HG03103 (cell line): ENCODE measurements at regions not wholly inside any gene's neighbourhood (a gene's known extent, or its start where the extent isn't known, plus 50 kb on each side); places are given as distances from the start of the nearest gene placed in this dataset.

ENCODE experiments used
- ATAC-seq: cut with Tn5 transposase; IDR thresholded peaks from one replicate; pipeline ENCODE4 v1.9.1; 2021; ENCODE audit warnings: low read depth; ENCODE audit not compliant: unreplicated experiment

DNA sequence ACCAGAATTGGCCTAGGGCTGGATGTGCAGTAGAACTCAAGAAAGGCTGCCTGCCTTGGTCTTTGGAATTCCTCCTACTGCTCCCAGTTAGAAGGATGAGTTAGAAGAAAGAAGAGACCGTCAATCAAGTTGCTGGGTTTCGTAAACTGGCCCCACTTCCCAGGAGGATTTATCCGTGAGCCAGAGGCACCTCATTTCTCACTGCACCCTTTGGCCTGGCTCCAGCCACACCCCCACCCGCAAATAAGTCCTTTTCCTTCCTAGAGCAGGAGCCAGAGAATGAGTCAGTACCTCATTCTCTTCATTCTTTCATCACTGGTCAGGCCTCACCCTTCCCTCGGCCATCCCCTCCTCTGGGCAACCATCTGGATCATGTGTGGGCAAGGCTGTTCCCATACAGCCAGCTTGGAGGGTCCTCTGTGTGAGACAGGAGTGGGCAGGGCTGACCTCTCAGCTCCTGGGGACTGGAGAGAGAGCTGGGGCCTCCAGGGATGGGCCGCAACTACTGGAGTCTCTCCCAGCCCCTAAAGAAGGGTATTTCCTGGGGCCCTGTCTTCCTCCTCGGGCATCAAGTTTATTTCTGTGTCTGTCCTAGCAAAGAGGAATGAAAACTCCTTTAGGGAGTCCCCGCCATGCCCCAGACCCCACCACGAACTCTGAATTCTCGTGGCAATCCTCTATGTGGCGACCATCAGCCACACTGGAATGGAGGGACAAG lies 87.2 kb upstream of the DUSP5 start:
- ATAC-seq = no peak

DNA sequence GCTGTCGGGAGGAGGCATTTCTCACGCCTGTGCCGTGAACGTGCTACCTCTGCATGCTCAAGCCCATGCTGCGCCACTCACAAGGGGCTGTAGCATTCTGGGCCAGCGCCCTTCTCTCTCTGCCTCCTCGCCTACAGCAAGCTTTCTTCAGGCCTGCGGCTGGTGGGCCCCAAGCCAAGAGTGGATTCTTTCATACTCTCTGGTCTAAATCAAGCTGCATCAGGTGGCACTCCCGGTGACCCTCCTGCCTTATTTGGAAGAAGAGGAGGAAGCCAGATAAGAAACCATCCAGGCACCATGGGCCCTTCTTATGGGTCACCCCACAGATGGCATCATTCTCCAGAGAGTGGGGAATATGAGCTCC lies 86.7 kb upstream of the DUSP5 start:
- no peak for ATAC-seq

DNA sequence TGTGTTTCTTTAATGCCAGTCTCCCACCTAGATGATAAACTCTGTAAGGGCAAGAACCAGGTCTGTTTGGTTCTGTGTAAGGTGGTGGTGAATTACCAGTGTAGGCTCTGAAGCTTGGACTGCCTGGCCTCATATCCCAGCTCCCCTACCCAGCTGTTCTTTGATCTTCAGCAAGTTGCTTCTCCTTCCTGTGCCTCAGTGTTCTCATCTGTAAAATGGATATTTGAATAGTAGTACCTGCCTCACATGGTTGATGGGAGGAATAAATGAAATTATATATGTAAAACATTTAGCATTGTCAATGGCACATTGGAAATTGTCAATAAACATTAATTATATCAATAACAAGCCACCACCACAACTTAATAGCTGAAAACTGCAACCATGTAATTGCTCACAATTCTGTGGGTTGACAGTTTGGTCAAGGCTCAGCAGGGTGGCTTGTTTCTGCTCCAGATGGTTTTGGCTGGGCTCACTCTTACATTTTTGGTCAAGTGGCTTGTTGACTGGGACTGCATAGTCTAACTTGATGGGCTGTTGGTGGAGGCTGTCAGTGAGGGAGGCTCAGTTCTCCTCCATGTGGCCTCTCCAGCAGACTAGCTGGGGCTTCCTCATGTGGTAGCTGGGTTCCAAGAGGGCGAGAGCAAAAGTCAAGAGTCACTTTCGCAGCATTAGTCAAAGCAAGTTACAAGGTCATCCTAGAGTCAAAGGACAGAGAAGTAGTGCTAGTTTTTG lies 84.5 kb upstream of the DUSP5 start:
- no peak for ATAC-seq

DNA sequence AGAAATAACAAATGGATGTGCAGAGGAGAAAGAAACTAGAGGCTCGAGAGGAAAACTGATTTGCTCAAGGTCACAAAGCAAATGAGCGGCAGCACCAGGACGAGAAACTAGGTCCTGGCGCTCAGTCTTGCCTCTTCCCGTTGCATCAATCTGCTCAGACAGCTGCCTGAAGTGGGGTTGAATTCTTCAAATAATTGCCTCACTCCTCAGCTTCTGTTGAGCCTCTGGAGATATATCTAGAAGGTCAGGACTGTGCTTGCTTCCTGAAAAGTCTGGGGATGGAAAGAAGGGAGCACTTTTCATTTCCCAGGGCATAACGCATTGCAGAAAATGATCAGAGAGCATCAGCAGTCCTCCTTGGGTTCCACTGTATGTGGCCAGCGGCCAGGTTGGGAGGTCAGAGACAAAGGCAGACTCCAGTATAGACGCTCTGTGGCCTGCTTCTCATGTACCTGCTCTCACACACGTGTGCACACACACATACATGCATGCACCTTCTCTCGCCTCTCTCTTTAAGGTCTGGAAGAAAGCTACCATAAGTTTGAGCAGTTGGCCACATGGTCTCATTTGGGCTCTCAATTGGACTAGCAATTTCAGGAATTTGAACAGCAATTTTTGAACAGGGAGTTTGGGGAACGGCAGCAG lies 83.7 kb upstream of the DUSP5 start:
- ATAC-seq = peak; percentile 4

DNA sequence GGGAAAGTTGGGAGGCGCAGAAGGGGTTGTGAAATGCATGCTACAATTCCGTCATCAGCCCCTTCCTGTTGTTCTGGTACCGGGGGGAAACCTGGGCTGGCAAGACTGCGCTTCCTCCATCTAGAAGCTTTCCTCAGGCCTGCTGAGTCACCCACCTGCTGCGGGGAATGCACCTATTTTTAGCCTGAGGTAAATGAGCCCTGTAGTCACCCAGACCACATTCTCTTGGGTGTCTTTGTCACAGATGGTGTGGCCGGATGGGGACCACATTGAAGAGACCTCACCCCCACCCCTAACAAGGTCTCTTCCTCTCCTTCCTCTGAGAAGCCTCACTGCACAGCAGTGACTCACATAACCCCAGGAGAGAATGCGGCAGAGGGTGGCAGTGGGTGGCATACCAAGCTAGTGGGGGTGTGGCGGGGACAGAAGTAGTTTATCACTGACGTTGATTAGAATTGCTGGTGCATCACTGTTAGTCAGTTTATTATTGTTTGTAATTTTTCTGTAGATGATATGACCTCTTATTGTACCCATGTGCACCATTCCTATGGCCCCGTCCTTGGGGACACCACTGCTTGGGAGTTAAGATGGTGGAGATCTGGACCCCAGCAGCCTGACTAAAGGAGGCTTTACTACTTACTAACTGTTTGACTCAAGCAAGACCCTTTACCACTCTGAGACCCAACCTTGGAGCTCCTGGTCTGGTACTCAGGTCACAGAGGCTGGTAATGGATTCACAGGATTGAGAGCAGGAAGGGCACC lies 83.0 kb upstream of the DUSP5 start:
- ATAC-seq = peak; percentile 75

DNA sequence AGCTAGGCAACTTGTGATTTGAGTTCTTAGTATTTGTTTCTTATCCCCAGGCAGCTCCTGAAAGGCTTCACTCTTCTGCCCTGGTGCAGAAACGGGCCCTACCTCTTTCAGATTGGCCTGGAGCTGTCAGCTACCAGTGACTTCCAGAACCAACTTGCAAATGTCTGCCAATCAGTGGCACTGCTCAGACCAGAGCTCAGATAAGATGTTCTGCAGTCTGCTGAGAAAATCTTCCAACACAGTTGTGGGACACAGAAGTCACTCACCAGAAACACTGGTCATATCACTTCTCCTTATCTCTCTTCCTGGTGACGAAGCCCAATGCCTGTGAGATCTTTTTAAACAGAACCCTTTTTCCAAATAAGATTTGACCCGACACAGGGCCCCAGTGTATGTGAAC lies 81.9 kb upstream of the DUSP5 start:
- ATAC-seq = no peak

DNA sequence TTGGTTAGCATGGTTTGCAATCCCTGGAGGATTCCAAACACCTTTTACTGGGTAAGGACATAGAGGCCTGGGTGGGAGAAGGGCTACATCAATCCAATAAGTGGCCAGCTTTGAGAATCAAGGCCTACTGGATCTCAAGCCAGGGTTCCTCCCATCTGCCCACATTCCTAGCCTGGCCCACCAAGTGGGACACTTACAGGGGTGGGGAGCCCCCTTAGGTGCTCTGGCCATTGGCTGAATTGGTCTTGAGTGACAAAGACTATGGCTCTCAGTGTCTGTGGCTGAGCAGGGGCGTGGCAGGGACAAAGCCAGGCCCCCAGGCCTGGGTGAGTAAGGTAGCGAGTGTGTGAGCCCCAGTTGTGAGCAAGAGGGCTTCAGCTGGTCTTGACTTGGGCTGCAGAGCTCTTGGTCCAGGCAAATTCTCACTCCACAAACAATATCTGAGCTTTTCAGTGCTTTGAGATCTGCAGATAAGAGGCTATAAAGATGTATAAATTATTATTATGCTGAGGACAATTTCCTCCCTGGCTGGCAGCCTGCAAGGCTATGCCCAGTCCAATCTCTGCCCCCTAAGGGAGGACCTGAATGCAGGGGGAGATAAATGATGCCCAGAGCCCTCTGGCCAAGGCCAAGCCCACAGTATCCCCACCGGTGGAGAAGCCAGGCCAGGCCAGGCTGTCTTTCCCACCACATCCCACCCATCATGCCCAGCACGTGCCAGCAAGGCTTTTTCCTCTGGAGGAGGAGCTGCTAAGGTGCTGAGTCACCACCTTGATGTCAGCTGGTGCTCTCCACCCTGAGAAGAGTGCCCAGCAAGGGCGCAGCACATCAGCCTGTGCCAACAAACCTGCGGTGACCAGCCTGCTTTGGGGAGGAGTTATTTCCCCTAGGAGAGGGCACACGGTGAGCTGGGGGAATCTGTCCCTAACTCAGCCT lies 80.7 kb upstream of the DUSP5 start:
- ATAC-seq = no peak

DNA sequence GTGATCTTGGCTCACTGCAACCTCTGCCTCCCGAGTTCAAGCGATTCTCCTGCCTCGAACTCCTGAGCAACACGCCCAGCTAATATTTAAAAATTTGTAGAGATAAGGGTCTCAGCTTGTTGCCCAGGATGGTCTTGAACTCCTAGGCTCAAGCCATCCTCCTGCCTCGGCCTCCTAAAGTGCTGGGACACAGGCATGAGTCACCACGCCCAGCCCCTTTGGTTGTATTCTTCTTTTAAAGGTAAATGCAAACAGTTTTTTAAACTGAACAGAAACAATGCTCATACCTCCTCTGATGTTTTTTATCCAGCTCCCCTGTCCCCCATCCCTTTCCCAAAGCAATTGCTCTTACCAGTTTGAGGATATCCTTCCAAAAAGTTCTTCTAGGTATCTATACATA lies 79.5 kb upstream of the DUSP5 start:
- ATAC-seq = no peak

DNA sequence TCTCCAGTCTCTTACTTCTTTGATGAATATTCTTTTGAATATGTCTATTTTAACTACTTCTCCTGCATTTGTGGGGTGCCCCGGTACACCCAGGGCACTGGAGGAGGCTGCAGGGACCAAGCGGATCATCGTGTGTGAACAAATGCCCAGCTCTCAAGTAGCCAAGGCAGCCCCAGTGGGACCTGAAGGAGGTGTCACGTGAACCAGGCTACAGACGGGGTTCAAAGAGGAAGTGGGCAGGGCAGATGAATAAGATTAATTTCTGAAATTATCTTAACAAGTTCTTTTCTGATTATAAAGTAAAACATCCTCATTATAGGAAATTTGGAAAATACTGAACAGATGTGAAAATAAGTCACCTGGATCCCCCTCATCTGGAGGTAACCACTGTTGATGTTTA lies 78.4 kb upstream of the DUSP5 start:
- ATAC-seq = no peak

DNA sequence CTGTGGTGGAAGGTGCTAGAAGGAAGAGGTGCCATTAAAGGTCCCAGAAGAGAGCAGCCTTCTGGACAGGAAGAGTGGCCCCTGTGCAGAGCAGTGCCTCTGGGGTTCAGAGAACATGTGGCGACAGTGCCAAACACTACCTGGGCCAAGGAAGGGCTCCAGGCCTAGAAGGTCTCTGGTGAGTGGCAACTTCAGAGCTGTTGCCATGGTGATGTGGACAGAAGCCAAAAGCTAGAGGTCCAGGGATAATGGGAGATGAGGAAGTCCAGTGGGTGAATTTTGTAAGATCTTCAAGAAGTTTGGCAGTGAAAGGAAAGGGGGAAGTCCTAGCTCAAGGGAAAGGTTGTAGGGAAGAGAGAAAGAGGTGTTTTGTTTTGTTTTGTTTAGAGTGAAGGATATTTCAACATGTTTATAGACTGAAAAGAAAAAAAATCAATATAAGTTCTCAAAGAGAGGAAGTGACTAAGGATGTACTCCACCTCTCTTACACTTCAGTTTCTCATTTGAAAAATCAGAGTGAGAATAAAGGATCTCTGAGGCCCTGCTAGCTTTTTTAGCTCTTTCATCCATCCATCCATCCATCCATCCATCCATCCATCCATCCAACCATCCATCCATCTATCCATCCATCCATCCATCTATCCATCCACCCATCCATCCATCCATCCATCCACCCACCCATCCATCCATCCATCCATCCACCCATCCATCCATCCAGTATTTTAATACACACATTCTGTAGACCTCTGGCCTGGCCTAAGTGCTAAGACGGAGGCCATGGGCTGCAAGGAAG lies 77.1 kb upstream of the DUSP5 start:
- ATAC-seq = no peak

DNA sequence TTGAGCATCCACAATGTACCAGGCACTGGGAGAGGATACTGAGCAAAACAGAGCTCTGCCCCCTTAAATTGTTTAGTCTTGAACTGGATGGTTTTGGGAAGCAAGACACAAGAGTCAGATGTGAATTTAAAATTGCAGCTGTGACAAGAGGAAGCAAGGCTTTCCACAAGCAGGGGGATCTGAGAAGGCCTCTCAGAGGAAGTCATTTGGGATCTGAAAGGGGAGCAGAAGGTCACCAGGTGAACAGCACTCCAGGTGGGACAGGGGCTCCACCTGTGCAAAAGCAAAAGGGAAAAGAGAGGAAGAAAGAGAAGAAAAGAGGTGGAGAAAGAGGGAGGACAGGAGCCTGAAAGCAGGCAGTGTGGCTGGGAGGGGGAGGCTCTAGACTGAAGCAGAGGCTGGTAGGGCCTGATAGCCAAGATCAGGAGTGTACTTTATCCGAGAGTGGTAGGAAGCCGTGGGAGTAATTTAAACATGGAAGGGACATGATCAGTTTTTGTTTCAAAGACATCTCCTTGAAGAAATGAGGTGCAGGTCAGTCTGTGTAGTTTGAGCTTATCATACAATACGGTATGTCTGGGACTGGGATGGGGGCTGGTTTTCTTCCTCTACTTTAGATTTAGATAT lies 76.1 kb upstream of the DUSP5 start:
- no peak for ATAC-seq

DNA sequence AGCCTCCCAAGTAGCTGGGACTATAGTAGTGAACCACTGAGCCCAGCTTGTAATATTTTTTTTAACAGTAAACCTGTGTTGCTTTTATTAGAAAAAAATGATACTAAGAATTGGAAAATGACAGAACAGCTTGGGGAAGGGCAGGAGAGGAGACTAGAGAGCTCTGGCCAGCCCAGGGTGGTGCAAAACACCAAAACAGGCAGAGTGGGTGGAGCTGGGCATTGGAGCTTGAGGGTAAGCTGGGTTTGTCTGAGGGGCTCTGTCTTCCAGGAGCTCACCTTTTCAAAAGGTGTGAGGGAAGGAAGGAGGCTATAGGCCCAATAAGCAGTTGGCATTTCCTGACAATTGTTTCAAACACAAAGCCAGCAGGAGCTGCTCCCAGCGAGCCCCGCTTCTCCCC lies 75.2 kb upstream of the DUSP5 start:
- ATAC-seq = no peak

DNA sequence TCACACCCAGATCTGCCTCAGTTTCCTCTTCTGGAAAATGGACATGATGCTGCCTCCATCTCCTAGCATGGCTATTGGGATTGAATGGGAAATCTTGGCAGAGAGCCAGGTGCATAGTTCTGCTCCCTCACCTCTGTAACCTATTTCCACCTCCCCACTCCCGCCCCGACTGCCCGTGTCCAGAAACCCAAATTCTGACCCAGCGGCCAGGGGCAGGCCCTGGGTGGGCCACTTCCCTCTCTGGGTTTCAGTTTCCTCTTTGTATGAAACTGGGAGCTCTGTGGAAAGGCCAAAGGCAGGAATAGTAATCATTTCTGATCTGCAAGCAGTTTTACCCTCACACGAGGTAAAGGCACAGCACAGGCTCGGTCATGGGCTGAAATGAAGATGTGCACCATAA lies 74.1 kb upstream of the DUSP5 start:
- no peak for ATAC-seq

DNA sequence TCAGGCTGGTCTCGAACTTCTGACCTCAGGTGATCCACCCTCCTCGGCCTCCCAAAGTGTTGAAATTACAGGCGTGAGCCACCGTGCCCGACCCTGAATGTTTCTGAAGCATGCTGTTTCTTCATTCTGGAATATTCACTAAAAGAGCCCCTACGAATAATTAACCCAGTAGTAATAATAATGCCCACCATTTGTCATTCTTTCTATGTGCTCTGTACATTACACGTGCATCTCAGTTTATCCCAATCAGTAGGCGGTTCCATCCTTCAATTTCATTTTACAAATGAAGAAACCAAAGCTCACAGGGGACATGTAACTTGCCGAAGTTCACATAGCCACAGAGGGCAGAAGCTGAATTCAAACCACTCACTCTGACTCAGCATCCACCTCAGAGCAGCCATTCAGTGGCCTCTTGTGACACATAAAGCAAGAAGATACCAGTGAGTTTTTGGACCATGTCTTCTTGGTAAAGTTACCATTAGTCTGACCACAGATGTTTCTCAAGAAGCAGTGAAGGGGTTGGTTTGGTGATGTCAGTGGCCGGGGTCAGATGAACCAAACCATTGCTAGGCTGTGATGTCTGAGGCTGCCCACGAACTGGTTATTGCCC lies 71.9 kb upstream of the DUSP5 start:
- peak; percentile 69 for ATAC-seq

DNA sequence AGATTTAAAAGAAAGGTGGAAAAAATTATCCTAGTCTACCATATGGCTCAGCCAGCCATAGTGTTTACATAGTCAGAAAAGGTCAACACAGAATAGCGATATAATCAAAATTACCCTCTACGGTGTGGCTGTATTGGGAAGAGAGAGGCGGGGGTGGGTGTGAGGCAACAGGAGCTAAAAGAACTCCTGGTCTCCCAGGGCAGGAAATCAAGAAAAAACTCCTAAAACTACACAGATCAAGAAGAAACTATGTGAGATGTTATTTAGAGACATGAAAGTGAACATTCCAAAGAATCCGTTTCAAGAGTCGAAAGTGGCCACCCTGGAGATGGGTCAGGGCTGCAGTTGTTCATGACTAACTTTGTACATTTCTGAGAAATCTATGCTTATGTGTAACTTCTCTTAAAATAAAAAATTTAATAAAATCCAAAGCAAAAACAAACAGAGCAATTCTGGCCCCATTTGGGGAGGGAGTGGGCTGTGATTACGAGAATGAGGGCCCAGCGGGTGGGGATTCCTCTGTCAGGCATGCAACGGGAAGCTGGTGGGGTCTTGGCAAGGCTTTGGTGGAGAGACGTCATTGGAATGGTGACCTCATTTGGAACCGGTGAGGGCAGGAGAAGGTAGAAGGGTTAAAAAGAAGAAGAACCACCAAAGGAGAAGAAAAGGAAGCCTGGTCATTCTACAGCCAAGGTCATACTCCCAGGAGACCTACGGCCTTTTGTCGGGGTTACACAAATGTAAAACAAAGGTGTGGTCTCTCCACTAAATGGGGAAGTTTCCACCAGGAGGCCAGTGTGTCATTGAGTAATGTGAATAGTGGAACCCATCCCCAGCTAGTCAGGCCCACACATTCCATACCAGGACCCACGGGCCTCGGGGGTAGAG lies 71.2 kb upstream of the DUSP5 start:
- no peak for ATAC-seq

DNA sequence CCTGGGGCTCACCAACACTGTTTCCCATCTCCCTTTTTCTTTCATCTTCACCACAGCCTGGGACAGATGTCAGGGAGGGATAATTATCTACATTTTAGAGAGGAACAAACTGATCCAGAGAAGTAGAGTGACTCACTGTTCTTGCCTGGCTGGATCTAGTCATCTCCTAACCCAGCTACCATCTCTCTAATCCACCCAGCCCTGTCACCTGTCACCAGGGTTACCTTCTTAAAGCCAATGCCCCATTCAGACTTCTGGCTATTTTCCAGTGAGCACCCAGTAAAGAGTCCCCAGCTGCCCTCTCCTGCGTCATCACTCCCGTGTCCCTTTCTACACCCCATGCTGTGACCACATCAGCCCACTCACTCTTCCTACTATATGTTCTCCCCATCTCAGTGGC lies 68.4 kb upstream of the DUSP5 start:
- no peak for ATAC-seq
